Jurkat, Clone E6-1 (cell line): ENCODE measurements at regions not wholly inside any gene's neighbourhood (a gene's known extent, or its start where the extent isn't known, plus 50 kb on each side); places are given as distances from the start of the nearest gene placed in this dataset.
A peak's percentile ranks its signal among the peaks of the same experiment; 100 is the strongest.

Experiments used
- DNase-seq: peaks from one replicate; pipeline ENCODE4 v3.0.0-alpha.2; 2011; ENCODE audit warnings: low read depth, low spot score
- H3K4me3 ChIP-seq: 2 replicates; pipeline ENCODE4 v1.5.1; 2011; ENCODE audit warnings: mild to moderate bottlenecking, low read length, control low read depth, moderate library complexity

DNA sequence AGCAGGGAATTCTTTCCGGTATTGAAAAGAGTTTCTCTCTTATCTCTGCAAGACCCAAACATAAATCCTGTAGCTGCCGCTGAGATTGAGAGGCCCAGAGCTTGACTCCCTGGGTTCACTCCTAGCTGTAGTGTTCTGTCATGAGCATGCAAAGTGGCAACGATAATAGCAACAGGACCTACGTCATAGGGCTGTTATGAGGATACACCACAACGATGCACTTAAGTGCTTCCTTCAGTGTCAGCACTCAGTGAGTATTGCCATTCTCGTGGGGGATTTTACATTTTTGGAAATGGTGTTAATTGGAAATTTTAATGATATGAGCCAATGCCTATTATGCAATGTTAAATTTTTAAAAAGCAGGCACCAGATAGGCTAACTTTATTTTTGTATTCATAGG is 199.8 kb downstream of the CYLD start:
- H3K4me3 ChIP-seq = no peak overlapping the region
- no peak for DNase-seq

- H3K4me3 ChIP-seq = no peak overlapping the region
- DNase-seq = no peak
Measured at GRCh38 chr16:50940275-50940854, 198.5 kb downstream of the CYLD start.

DNA sequence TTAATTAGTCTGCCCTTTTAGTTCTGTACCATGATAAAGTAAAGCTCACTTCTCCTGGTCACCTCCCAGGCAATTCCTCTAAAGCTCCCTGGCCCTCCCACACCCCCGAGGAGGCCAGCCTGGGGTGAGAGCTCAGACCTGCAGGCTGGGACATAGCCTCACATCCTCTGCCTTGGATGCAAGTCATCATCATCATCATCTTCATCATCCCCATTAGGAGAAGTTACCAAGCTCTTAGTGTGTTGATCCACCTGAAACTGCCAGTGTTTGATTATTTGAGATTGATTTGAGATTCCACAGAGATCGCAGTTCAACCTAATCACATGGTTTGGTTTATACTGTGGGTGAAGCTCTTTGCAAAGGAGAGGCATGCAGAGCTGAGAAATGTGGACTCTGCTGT is 197.5 kb downstream of the CYLD start:
- H3K4me3 ChIP-seq = no peak overlapping the region
- DNase-seq = no peak

GRCh38 chr16:50938932-50939331 is 197.0 kb downstream of the CYLD start:
- no peak overlapping the region for H3K4me3 ChIP-seq

GRCh38 chr16:50933262-50933661 is 191.4 kb downstream of the CYLD start:
- DNase-seq = no peak
- no peak overlapping the region for H3K4me3 ChIP-seq

More at GRCh38 chr16:50938932-50939331, 197.0 kb downstream of the CYLD start:
- DNase-seq = no peak

- no peak overlapping the region for H3K4me3 ChIP-seq
- DNase-seq = no peak
Measured at GRCh38 chr16:50932348-50932935, 190.6 kb downstream of the CYLD start.

DNA sequence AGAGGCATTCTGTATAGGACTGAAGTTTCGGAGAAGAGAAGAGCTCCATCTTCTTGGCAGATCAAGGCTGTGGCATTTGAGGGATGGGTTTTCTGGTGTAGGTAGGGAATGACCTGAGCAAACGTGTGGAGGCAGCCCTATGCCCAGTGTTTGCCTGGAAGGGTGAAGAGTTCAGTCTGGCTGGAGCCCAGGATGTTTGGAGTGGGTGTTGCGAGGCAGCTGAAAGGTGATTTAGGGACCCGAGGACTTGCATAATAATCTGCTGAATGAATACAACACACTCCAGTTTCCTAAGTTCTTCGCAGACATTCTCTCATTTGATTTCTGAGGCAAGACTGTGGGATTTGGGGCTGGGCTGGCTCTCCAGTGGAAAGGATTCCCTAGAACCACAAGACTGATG is 186.2 kb downstream of the CYLD start:
- no peak for DNase-seq
- no peak overlapping the region for H3K4me3 ChIP-seq

DNA sequence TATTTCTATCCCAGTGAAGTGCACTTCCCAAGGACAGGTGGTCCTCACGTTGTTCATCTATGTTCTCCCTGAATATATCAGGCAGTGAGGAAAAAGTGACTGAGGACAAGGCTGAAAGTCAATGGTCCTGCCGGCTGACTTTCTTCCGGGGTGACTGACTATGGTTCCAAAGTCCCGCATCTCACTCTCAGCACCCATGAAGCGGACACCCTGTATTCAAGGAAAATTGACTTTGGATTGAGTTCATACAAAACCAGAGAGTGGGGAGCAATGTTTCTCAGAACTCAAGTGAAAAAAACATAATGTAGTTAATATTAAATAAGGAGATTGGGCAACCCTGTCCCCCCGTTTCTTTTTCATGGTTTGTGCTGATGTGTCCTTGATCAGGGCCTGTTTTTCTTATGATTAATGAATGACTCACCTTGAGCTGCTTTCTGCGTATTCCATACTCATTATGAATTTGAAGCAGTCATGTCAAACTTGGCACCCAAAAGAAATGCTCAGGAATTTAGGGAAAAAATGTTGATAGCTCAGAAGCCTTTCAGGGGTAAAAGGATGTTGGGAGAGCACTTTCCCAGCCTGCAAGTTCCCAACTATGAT is 184.0 kb downstream of the CYLD start:
- no peak for DNase-seq
- no peak overlapping the region for H3K4me3 ChIP-seq

GRCh38 chr16:50924759-50925545 is 183.1 kb downstream of the CYLD start:
- no peak overlapping the region for H3K4me3 ChIP-seq
- no peak for DNase-seq

- no peak for DNase-seq
Measured at GRCh38 chr16:50917950-50918703, 176.2 kb downstream of the CYLD start.

GRCh38 chr16:50916040-50916439 is 174.2 kb downstream of the CYLD start:
- no peak overlapping the region for H3K4me3 ChIP-seq
- no peak for DNase-seq

More at GRCh38 chr16:50917950-50918703, 176.2 kb downstream of the CYLD start:
- H3K4me3 ChIP-seq = no peak overlapping the region

- no peak for DNase-seq
- no peak overlapping the region for H3K4me3 ChIP-seq
Measured at GRCh38 chr16:50915120-50915519, 173.2 kb downstream of the CYLD start.

DNA sequence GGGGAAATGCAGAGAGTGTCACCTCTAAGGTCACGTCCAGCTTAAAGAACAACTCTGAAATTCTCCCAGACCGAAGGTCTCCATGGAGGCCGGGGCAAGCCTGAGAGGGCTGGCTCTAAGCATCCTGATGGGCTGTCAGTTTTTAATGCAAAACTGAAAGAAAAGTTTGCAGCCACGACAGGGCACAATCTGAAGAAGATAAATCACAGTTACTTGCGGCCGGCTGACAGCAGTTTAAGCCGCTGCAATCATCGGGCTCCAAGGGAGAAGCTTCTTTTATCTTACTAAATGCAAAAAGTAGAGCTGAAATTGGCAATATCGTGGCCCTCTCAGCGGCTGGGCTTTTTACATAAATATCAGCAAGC is 168.8 kb downstream of the CYLD start:
- no peak overlapping the region for H3K4me3 ChIP-seq
- DNase-seq = no peak

- no peak overlapping the region for H3K4me3 ChIP-seq
- DNase-seq = no peak
Measured at GRCh38 chr16:50909831-50910735, 168.2 kb downstream of the CYLD start.

DNA sequence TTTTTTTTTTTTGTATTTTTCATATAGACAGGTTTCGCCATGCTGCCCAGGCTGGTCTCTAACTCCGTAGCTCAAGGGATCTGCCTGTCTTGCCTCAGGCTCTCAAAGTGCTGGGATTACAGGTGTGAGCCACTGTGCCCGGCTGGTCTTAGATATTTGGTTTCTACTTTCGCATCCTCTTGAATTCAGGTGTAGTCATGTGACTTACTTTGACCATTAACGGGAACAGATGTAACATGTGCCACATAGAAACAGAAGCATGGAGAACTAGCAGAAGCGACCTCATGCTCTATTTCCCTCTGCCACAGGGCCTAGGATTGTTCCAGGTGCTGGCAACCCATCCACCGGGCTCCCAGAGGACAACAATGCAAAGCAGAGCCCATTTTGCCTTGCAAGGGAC is 166.6 kb downstream of the CYLD start:
- no peak for DNase-seq
- no peak overlapping the region for H3K4me3 ChIP-seq

DNA sequence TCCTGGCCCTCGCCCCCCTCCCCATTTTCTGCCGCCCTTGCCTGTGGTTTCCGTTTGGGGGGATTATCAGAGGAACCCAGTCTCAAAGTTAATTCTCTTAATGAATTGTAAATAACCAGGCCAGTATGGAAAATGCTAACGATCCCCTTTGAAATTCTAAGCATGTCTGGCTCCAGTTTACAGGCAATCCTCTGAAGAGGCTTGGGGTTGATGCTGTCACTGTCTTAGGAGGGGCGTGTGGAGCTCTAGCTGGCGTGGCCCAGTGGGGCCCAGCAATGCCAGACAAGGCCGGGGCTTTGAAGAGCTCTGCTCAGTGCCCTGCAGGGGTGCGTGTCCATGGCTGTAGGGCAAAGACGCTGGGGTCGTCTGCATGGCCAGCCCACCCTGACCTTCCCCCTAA is 164.6 kb downstream of the CYLD start:
- DNase-seq = no peak

DNA sequence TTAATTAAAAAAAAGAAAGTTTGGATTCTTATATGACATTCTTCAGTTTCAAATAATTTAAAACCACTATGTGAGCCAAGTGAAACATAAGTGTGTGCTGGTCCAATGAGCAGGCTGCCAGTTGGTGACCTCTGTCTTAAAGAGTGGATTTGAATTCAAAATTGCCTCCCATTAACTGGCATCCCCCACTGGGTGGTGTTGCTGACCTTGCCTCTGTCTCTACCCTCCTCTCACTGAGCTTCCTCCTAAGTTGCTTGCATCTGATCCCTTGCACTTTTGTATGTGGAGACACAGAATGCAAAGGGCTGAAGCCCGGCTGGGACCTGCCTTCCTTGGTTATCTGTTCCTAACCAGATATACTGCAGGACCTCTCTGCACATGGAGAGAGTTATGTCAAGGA is 160.6 kb downstream of the CYLD start:
- no peak overlapping the region for H3K4me3 ChIP-seq
- no peak for DNase-seq

More for the DNA sequence above, 164.6 kb downstream of the CYLD start:
- H3K4me3 ChIP-seq = no peak overlapping the region

- no peak overlapping the region for H3K4me3 ChIP-seq
- DNase-seq = peak; percentile 10
Measured at GRCh38 chr16:50901062-50901461, 159.2 kb downstream of the CYLD start.
